NCI-H1417 (cell line): ENCODE measurements at regions not wholly inside any gene's neighbourhood (a gene's known extent, or its start where the extent isn't known, plus 50 kb on each side); places are given as distances from the start of the nearest gene placed in this dataset.

Experiments
- DNase-seq, 3 experiments: peaks; one replicate each; lab custom pipeline; 2025; lab: John Stamatoyannopoulos, UW

GRCh38 chr18:55047546-55047945 is 88.3 kb upstream of the CCDC68 start:
- no peak for DNase-seq

GRCh38 chr18:55041366-55041765 is 82.1 kb upstream of the CCDC68 start:
- DNase-seq = no peak

GRCh38 chr18:55038162-55038561 is 78.9 kb upstream of the CCDC68 start:
- DNase-seq = no peak

- DNase-seq = no peak
These were observed 75.5 kb upstream of the CCDC68 start for GRCh38 chr18:55034742-55035141.

GRCh38 chr18:55031979-55032378 is 72.7 kb upstream of the CCDC68 start:
- DNase-seq = no peak

GRCh38 chr18:55031576-55031975 is 72.3 kb upstream of the CCDC68 start:
- DNase-seq = no peak

GRCh38 chr18:55031164-55031563 is 71.9 kb upstream of the CCDC68 start:
- DNase-seq = peak in 1 of 3 experiments; percentile 4

GRCh38 chr18:55024564-55024963 is 65.3 kb upstream of the CCDC68 start:
- no peak for DNase-seq

- DNase-seq = no peak
These were observed 59.3 kb upstream of the CCDC68 start for GRCh38 chr18:55018602-55019001.

GRCh38 chr18:55014095-55014494 is 54.8 kb upstream of the CCDC68 start:
- no peak for DNase-seq

- no peak for DNase-seq
These were observed 54.4 kb upstream of the CCDC68 start for GRCh38 chr18:55013685-55014084.

- no peak for DNase-seq
These were observed 53.8 kb upstream of the CCDC68 start for GRCh38 chr18:55013086-55013485.

- DNase-seq = no peak
These were observed 52.7 kb upstream of the CCDC68 start for GRCh38 chr18:55012008-55012407.
